Ishikawa (cell line): ENCODE measurements at regions not wholly inside any gene's neighbourhood (a gene's known extent, or its start where the extent isn't known, plus 50 kb on each side); places are given as distances from the start of the nearest gene placed in this dataset.

Experiments
- CEBPB ChIP-seq: IDR thresholded peaks from 2 replicates; pipeline ENCODE4 v1.6.1; 2012
- CREB1 ChIP-seq: IDR thresholded peaks from 2 replicates; pipeline ENCODE4 v1.6.1; 2012; ENCODE audit warnings: low read depth
- EGR1 ChIP-seq: IDR thresholded peaks from 2 replicates; pipeline ENCODE4 v1.6.1; 2012
- EP300 ChIP-seq: IDR thresholded peaks from 2 replicates; pipeline ENCODE4 v1.6.1; 2012; ENCODE audit warnings: borderline replicate concordance
- FOXM1 ChIP-seq: IDR thresholded peaks from 2 replicates; pipeline ENCODE4 v1.6.1; 2012; ENCODE audit warnings: low read depth, borderline replicate concordance
- MAX ChIP-seq: IDR thresholded peaks from 2 replicates; pipeline ENCODE4 v1.6.1; 2012
- NFIC ChIP-seq: IDR thresholded peaks from 2 replicates; pipeline ENCODE4 v1.6.1; 2012
- RAD21 ChIP-seq: IDR thresholded peaks from 2 replicates; pipeline ENCODE4 v1.6.1; 2012; ENCODE audit warnings: low read depth
- REST ChIP-seq: IDR thresholded peaks from 2 replicates; pipeline ENCODE4 v1.6.1; 2012; ENCODE audit warnings: low read depth, mild to moderate bottlenecking
- TAF1 ChIP-seq: IDR thresholded peaks from 2 replicates; pipeline ENCODE4 v1.6.1; 2012; ENCODE audit warnings: low read depth, mild to moderate bottlenecking
- TCF12 ChIP-seq: IDR thresholded peaks from 2 replicates; pipeline ENCODE4 v1.6.1; 2012; ENCODE audit warnings: low read depth
- TEAD4 ChIP-seq: IDR thresholded peaks from 2 replicates; pipeline ENCODE4 v1.6.1; 2012
- USF1 ChIP-seq: IDR thresholded peaks from 2 replicates; pipeline ENCODE4 v1.6.1; 2012
- YY1 ChIP-seq: IDR thresholded peaks from 2 replicates; pipeline ENCODE4 v1.6.1; 2012; ENCODE audit warnings: low read depth
- ZBTB7A ChIP-seq: IDR thresholded peaks from 2 replicates; pipeline ENCODE4 v1.6.1; 2012; ENCODE audit warnings: low read depth

GRCh38 chr18:41879256-41879655 is 75.8 kb upstream of the PIK3C3 start:
- TF ChIP-seq EGR1 (no peak), CEBPB (no peak), RAD21 (no peak), TAF1 (no peak), TCF12 (no peak), TEAD4 (no peak), NFIC (no peak), YY1 (no peak), MAX (no peak), REST (no peak), USF1 (no peak), CREB1 (no peak), ZBTB7A (no peak), FOXM1 (no peak), EP300 (no peak)

- TF ChIP-seq REST: no peak
- TF ChIP-seq FOXM1: no peak
- TF ChIP-seq ZBTB7A: no peak
- no peak for TF ChIP-seq TEAD4
- no peak for TF ChIP-seq EGR1
- TF ChIP-seq MAX: no peak
- no peak for TF ChIP-seq RAD21
- TF ChIP-seq USF1: no peak
- TF ChIP-seq YY1: no peak
- no peak for TF ChIP-seq CEBPB
- no peak for TF ChIP-seq EP300
- no peak for TF ChIP-seq CREB1
- TF ChIP-seq TCF12: no peak
- no peak for TF ChIP-seq TAF1
- no peak for TF ChIP-seq NFIC
Observed at GRCh38 chr18:41875094-41875780, 79.8 kb upstream of the PIK3C3 start.

- TF ChIP-seq MAX (no peak), RAD21 (no peak), YY1 (no peak), TCF12 (no peak), EGR1 (no peak), CEBPB (no peak), NFIC (no peak), TAF1 (no peak)
Observed at GRCh38 chr18:41873730-41874129, 81.3 kb upstream of the PIK3C3 start.

GRCh38 chr18:41872206-41872605 is 82.8 kb upstream of the PIK3C3 start:
- TF ChIP-seq EP300 (no peak), MAX (no peak), YY1 (no peak), TAF1 (no peak), TCF12 (no peak), NFIC (no peak), RAD21 (no peak), USF1 (no peak), CREB1 (no peak), ZBTB7A (no peak)
